ENCODE measurements at regions not wholly inside any gene's neighbourhood (a gene's known extent, or its start where the extent isn't known, plus 50 kb on each side); places are given as distances from the start of the nearest gene placed in this dataset.

DNA sequence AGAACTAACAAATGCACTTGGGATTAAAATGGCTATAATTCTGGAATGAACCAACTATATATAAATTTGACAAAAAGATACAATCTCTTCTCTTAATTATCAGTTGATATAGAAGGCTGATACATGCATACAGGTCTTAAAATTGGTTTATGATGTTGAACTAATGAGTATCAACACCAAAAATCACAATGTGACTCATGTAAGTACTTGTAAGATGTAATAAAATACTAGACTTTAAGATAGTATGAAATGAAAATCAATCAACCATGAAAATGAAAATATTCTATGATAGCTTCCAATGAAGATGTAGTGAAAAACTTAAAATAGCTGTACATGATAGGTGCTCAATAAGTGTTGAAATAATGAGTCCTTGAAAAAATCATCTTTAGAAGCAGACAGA is 116.6 kb upstream of the SOX5 start:
- DNase-seq: no peak

GRCh38 chr12:24062642-24063245 is 113.3 kb upstream of the SOX5 start:
- no peak for DNase-seq

DNA sequence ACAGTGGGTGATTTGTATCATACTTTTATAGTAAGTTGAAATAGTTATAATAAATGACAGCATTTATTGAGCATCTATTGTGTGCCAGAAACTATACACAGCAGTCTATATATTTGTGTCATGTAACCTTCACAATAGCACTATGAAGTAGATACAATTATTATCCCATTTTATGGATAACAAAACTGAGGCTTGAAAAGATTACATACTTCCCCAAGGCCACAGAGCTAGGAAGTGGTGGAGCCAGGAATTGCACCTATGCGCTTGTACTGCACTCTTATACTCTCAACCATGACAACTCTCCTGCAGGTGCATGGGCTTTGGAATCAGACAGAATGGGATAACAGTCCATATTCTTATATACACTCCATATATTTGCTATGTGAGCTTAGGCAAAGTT is 110.6 kb upstream of the SOX5 start:
- DNase-seq: no peak

DNA sequence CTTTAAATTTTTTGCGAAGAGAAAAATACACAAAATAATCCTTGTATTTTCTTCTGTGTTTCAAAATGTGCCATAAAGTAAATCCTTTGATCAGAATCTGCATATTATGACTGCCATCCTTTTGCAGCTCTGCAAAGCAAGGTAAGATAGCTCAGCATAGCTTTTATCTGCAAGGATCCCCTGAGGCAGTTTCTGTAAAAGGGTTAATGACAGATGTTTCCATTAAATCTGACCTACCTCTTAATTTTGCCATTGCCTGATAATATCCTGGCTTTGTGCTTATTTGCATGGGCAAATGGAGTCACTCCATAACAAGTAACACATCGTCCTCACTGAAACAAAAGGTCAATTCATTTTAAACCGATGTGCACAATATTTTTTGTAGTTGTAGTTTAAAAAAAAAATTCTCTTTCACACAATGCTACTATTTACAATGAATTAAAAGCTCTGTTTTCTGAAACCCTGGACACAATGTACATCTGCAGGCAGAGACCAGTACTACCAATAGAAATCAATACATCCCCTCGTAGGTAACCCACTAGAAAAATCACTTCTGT is 108.5 kb upstream of the SOX5 start:
- DNase-seq: no peak

DNA sequence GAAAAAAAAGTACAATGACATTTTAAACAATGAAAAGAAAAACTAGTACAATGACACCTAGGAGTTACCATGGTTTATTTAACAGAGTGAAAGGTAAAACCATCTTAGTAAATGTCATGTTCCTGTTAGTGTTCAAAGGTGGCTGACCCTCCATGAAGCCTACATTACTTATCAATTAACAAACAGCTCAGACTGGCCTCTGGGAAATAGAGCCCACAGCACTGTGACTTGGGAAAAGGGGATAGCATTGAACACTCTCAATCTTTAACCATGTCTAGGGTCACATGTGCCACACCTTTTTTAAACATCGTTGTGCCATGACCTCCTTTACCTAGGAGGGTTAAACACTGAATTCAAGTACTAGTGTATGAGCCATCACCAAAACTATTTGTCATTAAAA is 106.3 kb upstream of the SOX5 start:
- DNase-seq: no peak

DNA sequence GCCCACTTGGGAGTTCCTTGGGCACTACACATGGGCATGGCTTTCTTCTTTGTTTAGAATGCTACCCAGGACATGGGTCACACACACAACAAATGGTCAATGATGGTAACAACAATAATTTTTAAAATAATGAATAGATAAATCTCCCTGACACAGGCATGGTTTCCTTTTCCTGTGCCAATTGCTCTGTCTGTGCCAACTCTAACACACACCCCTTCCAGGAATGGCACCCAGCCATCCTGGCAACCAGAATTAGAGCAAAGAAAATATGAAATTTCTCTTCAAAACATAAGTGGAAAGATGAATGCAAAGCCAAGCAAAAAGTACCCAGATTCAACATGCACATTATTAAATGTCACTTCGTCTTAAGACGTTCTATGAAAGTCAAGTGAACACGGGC is 104.9 kb upstream of the SOX5 start:
- DNase-seq: no peak

DNA sequence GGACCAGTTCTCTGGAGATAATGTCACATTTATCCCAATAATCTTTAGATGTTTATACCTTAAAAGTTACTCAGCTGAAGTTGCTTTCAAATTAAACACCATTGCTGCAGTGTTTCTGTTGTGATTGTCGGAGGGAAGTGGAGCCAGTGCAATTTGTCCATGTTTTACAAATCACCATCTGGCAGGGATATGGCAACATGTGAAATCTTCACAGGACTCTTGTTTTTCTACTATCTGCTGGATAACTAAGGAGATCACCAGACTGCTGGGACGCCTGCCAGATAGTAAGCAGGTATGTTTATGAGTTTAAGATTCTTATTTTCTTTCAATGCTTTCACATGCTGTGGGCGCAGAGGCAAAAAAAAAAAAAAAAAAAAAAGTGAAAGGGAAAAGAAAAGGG is 100.3 kb upstream of the SOX5 start:
- no peak for DNase-seq

GRCh38 chr12:24049101-24049500 is 99.6 kb upstream of the SOX5 start:
- DNase-seq: no peak

DNA sequence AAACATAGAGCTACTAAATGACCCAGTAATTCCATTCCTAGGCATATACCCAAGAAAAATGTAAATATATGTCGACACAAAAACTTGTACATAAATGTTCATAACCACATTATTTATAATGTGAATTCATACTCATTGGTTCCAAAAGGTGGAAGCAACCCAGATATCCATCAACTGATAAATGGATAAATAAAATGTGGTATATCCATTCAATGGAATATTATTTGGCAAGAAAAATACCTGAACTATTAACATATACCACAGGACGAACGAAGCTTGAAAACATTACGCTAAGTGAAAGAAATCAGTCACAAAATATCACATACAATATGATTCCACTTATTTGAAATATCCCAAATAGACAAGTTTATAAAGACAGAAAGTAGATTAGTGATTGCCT is 99.0 kb upstream of the SOX5 start:
- DNase-seq: no peak

GRCh38 chr12:24047326-24047725 is 97.9 kb upstream of the SOX5 start:
- no peak for DNase-seq

DNA sequence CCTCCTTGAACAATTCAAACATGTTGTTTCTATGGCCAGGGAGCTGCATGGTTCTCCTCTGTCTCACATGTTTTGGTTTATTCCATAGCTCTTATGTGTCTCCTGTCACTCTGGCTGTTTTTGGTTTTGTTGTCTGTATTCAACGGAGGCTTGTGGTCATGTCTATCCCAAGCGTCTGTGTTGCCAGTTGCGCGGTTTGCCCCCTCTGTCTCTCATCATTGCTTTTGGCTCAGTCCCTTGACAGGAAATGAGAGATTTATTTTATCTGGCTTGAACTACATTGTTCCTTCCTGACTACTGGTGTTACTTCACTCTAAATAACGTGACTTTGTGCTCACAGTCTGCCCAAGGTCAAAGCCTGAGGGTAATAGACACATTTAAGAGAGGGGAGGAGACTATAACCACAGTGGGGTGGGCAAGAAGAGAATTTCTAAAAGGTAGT is 96.4 kb upstream of the SOX5 start:
- DNase-seq: no peak

GRCh38 chr12:24044941-24045703 is 95.7 kb upstream of the SOX5 start:
- DNase-seq: no peak

DNA sequence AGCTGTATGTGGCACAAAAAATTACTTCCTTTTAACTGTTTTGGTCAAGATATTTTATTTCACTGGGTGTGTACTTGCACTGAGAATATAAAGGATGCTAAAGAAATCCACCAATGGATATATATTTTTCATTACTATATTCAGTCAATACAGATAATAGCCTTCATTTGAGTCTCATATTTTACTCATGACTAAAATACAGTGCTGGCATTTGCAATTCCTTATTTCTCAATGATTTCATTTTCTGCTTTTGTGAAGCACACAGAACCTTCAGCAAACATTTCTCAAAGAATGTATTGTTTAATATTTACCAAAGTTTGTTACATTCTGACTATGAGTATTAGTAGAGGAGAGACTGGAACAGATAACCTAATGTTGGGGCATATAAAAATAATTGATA is 93.2 kb upstream of the SOX5 start:
- no peak for DNase-seq

- no peak for DNase-seq
These were observed 89.6 kb upstream of the SOX5 start for GRCh38 chr12:24039113-24039525.

GRCh38 chr12:24038211-24038997 is 88.9 kb upstream of the SOX5 start:
- DNase-seq: no peak

DNA sequence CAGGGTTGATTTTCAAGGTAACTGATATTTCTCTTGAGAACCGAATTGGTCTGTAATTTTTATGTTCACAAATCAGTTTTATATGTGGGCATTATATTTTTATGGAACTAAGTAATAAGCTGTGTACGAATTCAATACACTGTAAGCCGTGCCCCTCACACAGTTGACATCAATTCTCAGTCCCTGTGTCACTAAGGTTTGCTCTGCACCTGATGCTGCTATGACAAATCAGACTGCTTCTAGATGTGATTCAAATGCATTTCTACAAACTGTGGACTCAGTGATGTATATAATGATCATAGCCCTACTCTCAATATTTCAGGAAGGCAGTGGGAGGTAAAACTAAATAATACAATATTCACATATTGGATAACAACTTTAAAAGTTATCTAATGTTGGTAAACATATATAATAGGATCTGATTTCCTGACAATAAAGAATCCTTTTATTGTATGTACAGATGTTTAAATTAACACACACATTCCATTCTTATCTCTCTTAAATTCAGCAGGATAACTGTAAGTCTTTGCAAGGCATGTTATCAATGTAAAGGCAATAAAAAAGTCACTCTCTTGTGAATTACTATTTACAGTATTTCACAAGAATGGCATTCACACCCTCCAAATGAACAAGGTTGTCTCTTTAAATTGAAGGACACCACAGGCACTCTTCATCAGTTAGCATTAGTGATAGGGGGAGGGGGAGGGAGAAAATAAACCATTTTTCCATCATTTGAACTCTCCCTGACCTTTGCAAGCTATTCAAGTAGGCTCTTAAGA is 87.2 kb upstream of the SOX5 start:
- DNase-seq: no peak

- DNase-seq: no peak
These were observed 85.4 kb upstream of the SOX5 start for GRCh38 chr12:24034894-24035293.

- no peak for DNase-seq
These were observed 84.7 kb upstream of the SOX5 start for GRCh38 chr12:24034160-24034559.

DNA sequence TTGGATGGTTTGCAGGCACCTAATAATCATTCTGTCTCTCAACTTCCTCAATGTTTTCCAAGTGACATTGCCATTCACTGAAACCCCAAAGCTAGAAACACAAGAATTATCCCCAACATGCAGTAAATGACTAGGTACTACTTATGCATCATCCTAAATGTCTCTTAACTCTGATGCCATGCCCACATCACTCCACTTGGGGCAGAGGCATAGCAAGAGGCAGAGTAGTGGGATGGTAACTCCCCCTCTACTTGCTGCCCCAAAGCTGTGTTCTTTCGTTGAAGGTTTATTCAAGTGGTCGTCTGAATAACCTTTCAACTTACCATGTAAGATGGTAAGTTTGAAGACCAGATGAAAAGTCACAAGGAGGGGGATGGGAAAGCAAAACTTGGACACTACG is 77.9 kb upstream of the SOX5 start:
- DNase-seq: no peak

GRCh38 chr12:24025153-24025798 is 75.8 kb upstream of the SOX5 start:
- no peak for DNase-seq

GRCh38 chr12:24023081-24023480 is 73.6 kb upstream of the SOX5 start:
- DNase-seq: no peak

DNA sequence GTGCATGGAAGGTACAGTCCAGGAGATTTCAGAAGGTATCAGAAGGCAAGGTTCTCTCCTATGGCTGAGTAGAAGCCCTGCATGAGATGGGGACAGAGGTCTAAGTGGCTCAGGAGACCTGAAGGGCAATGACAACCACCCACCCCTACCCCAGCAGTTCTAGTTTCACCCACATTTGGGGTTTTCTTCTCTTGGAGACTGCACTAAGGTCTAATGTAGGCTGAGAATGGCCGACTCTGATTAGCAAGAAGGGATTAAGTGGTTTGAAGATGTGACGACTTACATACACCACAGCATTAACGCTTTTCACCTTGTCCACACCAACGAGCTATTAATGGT is 71.7 kb upstream of the SOX5 start:
- DNase-seq: no peak

All from NCI-H1417 treated with DMSO at 0.1 percent for 48 hours (cell line).